Ovary (tissue), 3 donors: ENCODE measurements at regions not wholly inside any gene's neighbourhood (a gene's known extent, or its start where the extent isn't known, plus 50 kb on each side); places are given as distances from the start of the nearest gene placed in this dataset.
"Not testable (repeated sequence)": the region's sequence is repeated elsewhere in the genome, so short reads cannot be mapped to it uniquely, and the experiment has no call there.

Source experiments
- CTCF ChIP-seq, 3 donors: fragments of 450-650 bp in 2 of 3; fragments of 200-600 bp in 1 of 3; IDR thresholded peaks; one replicate each; pipeline versions ENCODE4 v1.5.1 to v1.8.0; 2016 to 2022; ENCODE audit warnings: antibody characterized with exemption in 3 of 3, mild to moderate bottlenecking in 1 of 3
- EP300 ChIP-seq: sonication (generic); formaldehyde crosslinking; IDR thresholded peaks from one replicate; pipeline ENCODE4 v1.6.1; 2017; ENCODE audit warnings: antibody characterized with exemption
- POLR2A ChIP-seq: fragments of 450-650 bp; IDR thresholded peaks from one replicate; pipeline ENCODE4 v1.6.1; 2017; ENCODE audit warnings: antibody characterized with exemption, mild to moderate bottlenecking, moderate library complexity
- donor health status: DM: no; HTN: no; CAD: no.

GRCh38 chr2:228513480-228513879 lies 332.0 kb upstream of the SPHKAP start:
- TF ChIP-seq CTCF (IDR thresholded peaks at IDR 0.05); POLR2A; EP300: not testable (repeated sequence)
